ENCODE measurements at regions not wholly inside any gene's neighbourhood (a gene's known extent, or its start where the extent isn't known, plus 50 kb on each side); places are given as distances from the start of the nearest gene placed in this dataset.
"Not testable (repeated sequence)": the region's sequence is repeated elsewhere in the genome, so short reads cannot be mapped to it uniquely, and the experiment has no call there.

GRCh38 chr7:128562795-128563194 is 86.2 kb downstream of the METTL2B start:
- not testable (repeated sequence) for TF ChIP-seq CREB1 (CRISPR knock-in tag; IDR thresholded peaks at IDR 0.05; ENCODE audit: low read depth); CTCF (conservative IDR thresholded peaks at IDR 0.05; ENCODE audit: low read depth in 2 of 2); REST (IDR thresholded peaks at IDR 0.05; ENCODE audit: unreplicated experiment); EZH2 (IDR thresholded peaks at IDR 0.05; ENCODE audit: low read depth, unreplicated experiment); POLR2AphosphoS5 (IDR thresholded peaks at IDR 0.05; ENCODE audit: low read depth); ZNF331 (CRISPR knock-in tag; IDR thresholded peaks at IDR 0.05; ENCODE audit: low read depth); EZH2phosphoT487 (IDR thresholded peaks at IDR 0.05; ENCODE audit: unreplicated experiment); ETS1 (IDR thresholded peaks at IDR 0.05); JUNB (IDR thresholded peaks at IDR 0.05; ENCODE audit: unreplicated experiment); NANOG (IDR thresholded peaks at IDR 0.05; ENCODE audit: borderline replicate concordance); ZNF462 (CRISPR knock-in tag; IDR thresholded peaks at IDR 0.05)
